H1 (cell line): ENCODE measurements at regions not wholly inside any gene's neighbourhood (a gene's known extent, or its start where the extent isn't known, plus 50 kb on each side); places are given as distances from the start of the nearest gene placed in this dataset.

ENCODE experiments used
- CHD7 ChIP-seq: fragments of 300-600 bp; sonication (generic); IDR thresholded peaks from 2 replicates; pipeline ENCODE4 v1.7.1; 2012; ENCODE audit warnings: low read length, moderate library complexity, mild to moderate bottlenecking, inconsistent platforms; ENCODE audit not compliant: insufficient replicate concordance

- no peak for TF ChIP-seq CHD7
These were observed 126.1 kb downstream of the FAT4 start (continued) for GRCh38 chr4:125440814-125441213.
